Colonic mucosa (tissue), 4 donors: ENCODE measurements at regions not wholly inside any gene's neighbourhood (a gene's known extent, or its start where the extent isn't known, plus 50 kb on each side); places are given as distances from the start of the nearest gene placed in this dataset.
"Not testable (repeated sequence)": the region's sequence is repeated elsewhere in the genome, so short reads cannot be mapped to it uniquely, and the experiment has no call there.

Experiments
- DNase-seq: peaks from one replicate; pipeline ENCODE4 v3.0.0-alpha.2; 2020
- H3K27ac ChIP-seq: fragments of 200-600 bp; one replicate; pipeline ENCODE4 v1.8.0; 2021
- H3K27me3 ChIP-seq: fragments of 200-600 bp; one replicate; pipeline ENCODE4 v1.8.0; 2021
- H3K36me3 ChIP-seq: fragments of 200-600 bp; one replicate; pipeline ENCODE4 v1.8.0; 2021
- H3K4me1 ChIP-seq: fragments of 200-600 bp; one replicate; pipeline ENCODE4 v1.8.0; 2021; ENCODE audit warnings: mild to moderate bottlenecking
- H3K4me3 ChIP-seq: fragments of 200-600 bp; one replicate; pipeline ENCODE4 v1.8.0; 2021
- H3K9ac ChIP-seq, 2 donors: one replicate each; pipeline ENCODE4 v1.7.0; 2013; ENCODE audit warnings: control low read depth in 2 of 2, low read depth in 2 of 2, low read length in 2 of 2
- H3K9me3 ChIP-seq: fragments of 200-600 bp; one replicate; pipeline ENCODE4 v1.8.0; 2021
- CTCF ChIP-seq: fragments of 200-600 bp; IDR thresholded peaks from one replicate; pipeline ENCODE4 v1.8.0; 2022; ENCODE audit warnings: antibody characterized with exemption, mild to moderate bottlenecking
- intact Hi-C: fragments of 100-400 bp; cut with DNase I; formaldehyde crosslinking; loops from one replicate; pipeline ENCODE4 v1.14.1; 2022
- donor health status: healthy.
- donor health status: DM: no; HTN: no; CAD: no.
- donor health status: DM: no; HTN: no; CAD: no.

DNA sequence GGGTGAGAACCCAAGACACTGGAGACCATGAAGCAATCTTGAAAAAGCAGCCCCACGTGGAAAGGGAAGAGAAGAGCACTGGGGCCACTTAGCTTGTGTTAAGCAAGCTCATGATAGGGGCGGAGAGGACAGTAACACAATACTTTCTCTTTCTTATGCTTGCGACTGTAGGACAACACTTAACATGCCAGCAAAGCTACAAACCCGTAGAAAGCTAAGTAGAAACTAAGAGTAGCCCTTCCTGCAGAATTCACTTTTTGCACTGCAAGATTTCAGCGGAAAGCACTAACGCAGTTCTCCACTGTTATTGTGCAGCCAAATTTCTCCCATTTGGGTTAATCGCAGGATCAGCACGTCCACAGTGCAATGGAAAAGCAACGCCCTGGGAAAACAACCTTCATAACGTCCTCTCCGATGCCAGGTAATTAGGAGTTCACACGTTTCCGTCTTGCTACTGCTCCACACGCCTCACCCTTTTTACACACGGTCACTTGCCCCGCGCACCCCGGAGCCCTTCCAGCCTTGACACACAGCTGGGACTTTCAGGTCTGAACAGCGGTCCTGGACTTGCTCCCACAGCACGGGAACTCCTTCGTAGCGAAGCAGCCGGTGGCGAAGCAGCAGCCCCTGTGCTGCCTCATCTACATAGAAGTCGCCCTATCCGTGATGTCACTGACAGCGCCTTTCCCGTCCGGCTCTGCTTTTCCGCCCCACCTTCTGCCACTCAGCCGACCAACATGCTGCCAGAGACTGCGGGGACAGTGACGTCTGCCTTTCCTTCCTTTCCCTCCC, 148.6 kb downstream of the PPIAL4G start:
- peak; percentile 93 for DNase-seq
- no peaks in the 10 kb centered on the region for H3K27me3 ChIP-seq

GRCh38 chr1:148333875-148334338, 149.2 kb downstream of the PPIAL4G start:
- peak; percentile 41 for DNase-seq
- Histone ChIP-seq H3K27me3 (no peaks in the 10 kb centered on the region), H3K9me3 (no peaks in the 10 kb centered on the region), H3K27ac (peak overlapping the region; percentile 86), H3K4me3 (peak overlapping the region; percentile 40), H3K36me3 (no peaks in the 10 kb centered on the region), H3K9ac (peak overlapping the region; percentile 82 to 85), H3K4me1 (no peaks in the 10 kb centered on the region)
- no peak for TF ChIP-seq CTCF
- intact Hi-C loops, result loop anchor here (10.0 kb wide), 1 partner anchor 69 kb away; no protein-coding TSS in a partner anchor

More for the DNA sequence above, 148.6 kb downstream of the PPIAL4G start:
- Histone ChIP-seq H3K36me3 (no peaks in the 10 kb centered on the region), H3K9ac (peak overlapping the region; percentile 82 to 85), H3K4me1 (no peaks in the 10 kb centered on the region), H3K4me3 (peak overlapping the region; percentile 40), H3K27ac (peak overlapping the region; percentile 86), H3K9me3 (no peaks in the 10 kb centered on the region)
- intact Hi-C loops, result loop anchor here (10.0 kb wide), 1 partner anchor 70 kb away; no protein-coding TSS in a partner anchor
- no peak for TF ChIP-seq CTCF

- Histone ChIP-seq H3K9ac (no peak overlapping the region), H3K27me3 (no peaks in the 10 kb centered on the region)
Measured at GRCh38 chr1:148328884-148329283, 154.2 kb downstream of the PPIAL4G start.

DNA sequence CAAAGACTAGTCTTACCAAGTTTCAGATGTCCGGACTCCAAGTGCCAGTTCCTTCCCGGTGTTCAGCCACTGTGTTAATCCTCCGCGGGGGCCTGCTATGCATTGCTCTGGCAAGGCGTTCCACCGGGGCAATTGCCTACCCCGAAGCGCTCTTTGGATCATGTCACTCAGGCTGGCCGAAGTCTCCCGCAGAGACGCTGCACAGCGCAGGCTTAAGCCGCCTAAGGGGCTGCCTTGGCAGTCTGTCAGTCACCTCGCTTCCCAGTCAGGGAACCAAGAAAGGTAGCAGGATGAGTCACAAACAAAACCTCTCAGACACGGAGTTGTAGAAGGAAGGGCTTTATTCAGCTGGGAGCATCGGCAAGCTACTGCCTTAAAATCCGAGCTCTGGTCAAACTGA, 158.1 kb downstream of the PPIAL4G start:
- H3K9me3 ChIP-seq, DNase-seq, H3K4me1 ChIP-seq, H3K27ac ChIP-seq, intact Hi-C loops, H3K36me3 ChIP-seq, H3K27me3 ChIP-seq, H3K9ac ChIP-seq, H3K4me3 ChIP-seq: not testable (repeated sequence)

More at GRCh38 chr1:148328884-148329283, 154.2 kb downstream of the PPIAL4G start:
- no peak for DNase-seq
- intact Hi-C loops, result no loop called here
- no peak overlapping the region for H3K4me3 ChIP-seq
- H3K4me1 ChIP-seq, result no peaks in the 10 kb centered on the region
- no peak overlapping the region for H3K27ac ChIP-seq
- no peaks in the 10 kb centered on the region for H3K36me3 ChIP-seq
- no peaks in the 10 kb centered on the region for H3K9me3 ChIP-seq
- no peak for TF ChIP-seq CTCF

DNA sequence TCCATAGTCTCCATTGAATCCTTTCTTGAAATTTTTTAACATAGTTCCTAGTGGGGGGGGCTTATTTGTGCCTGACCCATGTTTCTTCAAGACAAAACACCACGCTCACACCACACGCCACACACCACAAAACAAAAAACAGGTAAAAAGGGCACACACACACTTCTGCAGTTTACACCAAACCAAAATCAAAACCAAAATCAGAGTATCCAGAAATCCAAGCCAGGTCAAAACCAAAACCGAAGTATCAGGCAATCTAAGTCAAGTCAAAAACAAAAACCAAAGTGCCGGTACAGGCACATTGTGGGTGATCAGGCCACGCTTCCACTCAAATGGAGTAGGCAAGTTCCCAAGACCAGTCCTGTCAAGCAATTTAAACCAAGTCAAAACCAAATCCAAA, 158.6 kb downstream of the PPIAL4G start:
- H3K4me3 ChIP-seq, H3K27me3 ChIP-seq, H3K9me3 ChIP-seq, DNase-seq, intact Hi-C loops, H3K27ac ChIP-seq, H3K9ac ChIP-seq, H3K36me3 ChIP-seq, H3K4me1 ChIP-seq: not testable (repeated sequence)

GRCh38 chr1:148320079-148320478, 163.0 kb downstream of the PPIAL4G start:
- DNase-seq, H3K4me3 ChIP-seq, H3K36me3 ChIP-seq, H3K27ac ChIP-seq, H3K4me1 ChIP-seq, intact Hi-C loops, H3K27me3 ChIP-seq, H3K9me3 ChIP-seq, H3K9ac ChIP-seq: not testable (repeated sequence)

- intact Hi-C loops, result no loop called here
- Histone ChIP-seq H3K4me1 (no peaks in the 10 kb centered on the region), H3K4me3 (no peak overlapping the region), H3K27me3 (no peaks in the 10 kb centered on the region), H3K9ac (no peak overlapping the region), H3K9me3 (no peaks in the 10 kb centered on the region), H3K27ac (no peak overlapping the region), H3K36me3 (no peaks in the 10 kb centered on the region)
- TF ChIP-seq CTCF, result no peak
- no peak for DNase-seq
Measured at GRCh38 chr1:148318904-148319242, 164.2 kb downstream of the PPIAL4G start.
